WTC11 (cell line): ENCODE measurements at regions not wholly inside any gene's neighbourhood (a gene's known extent, or its start where the extent isn't known, plus 50 kb on each side); places are given as distances from the start of the nearest gene placed in this dataset.

Experiments
- ATAC-seq: fragments of 200-7000 bp; cut with Tn5 transposase; 2 replicates; pipeline ENCODE4 v1.10.0; 2021; ENCODE audit warnings: mild to moderate bottlenecking, moderate library complexity
- CTCF ChIA-PET: fragments of 300-600 bp; sonication (Branson Sonifier 250); formaldehyde crosslinking; loops from one replicate; lab custom pipeline; 2021; ENCODE audit warnings: antibody characterized with exemption; lab: Charles Lee
- POLR2A ChIA-PET: fragments of 350-600 bp; sonication (Branson Sonifier 250); formaldehyde crosslinking; loops from one replicate; lab custom pipeline; 2021; ENCODE audit warnings: antibody characterized with exemption; lab: Charles Lee
- DNase-seq: peaks from one replicate; pipeline ENCODE4 v3.0.0; 2021; ENCODE audit warnings: low spot score
- H3K27ac Mint-ChIP-seq: 2 replicates; pipeline ENCODE4 v1.8.0; 2021; ENCODE audit warnings: mixed read lengths
- H3K27me3 Mint-ChIP-seq: 2 replicates; pipeline ENCODE4 v1.8.0; 2021; ENCODE audit warnings: low read depth, mild to moderate bottlenecking, moderate library complexity, mixed read lengths
- H3K36me3 Mint-ChIP-seq: 2 replicates; pipeline ENCODE4 v1.8.0; 2021; ENCODE audit warnings: mixed read lengths
- H3K4me1 Mint-ChIP-seq: 2 replicates; pipeline ENCODE4 v1.8.0; 2022; ENCODE audit warnings: mixed read lengths
- H3K4me3 Mint-ChIP-seq: 2 replicates; pipeline ENCODE4 v1.8.0; 2021; ENCODE audit warnings: mild to moderate bottlenecking, moderate library complexity, mixed read lengths
- H3K9me3 Mint-ChIP-seq: 2 replicates; pipeline ENCODE4 v1.8.0; 2021; ENCODE audit warnings: mixed read lengths
- E2F4 ChIP-seq: sonication (generic); formaldehyde crosslinking; IDR thresholded peaks from 2 replicates; pipeline ENCODE4 v1.8.1; 2022; ENCODE audit warnings: low read depth, mild to moderate bottlenecking, moderate library complexity, missing genetic modification reagents, borderline replicate concordance
- EMX1 ChIP-seq: fragments of 250-450 bp; sonication (Bioruptor Pico); IDR thresholded peaks from 2 replicates; pipeline ENCODE4 v1.8.0; 2021; ENCODE audit warnings: mild to moderate bottlenecking
- GRHL2 ChIP-seq: fragments of 250-450 bp; sonication (Bioruptor Pico); IDR thresholded peaks from 2 replicates; pipeline ENCODE4 v1.8.0; 2022; ENCODE audit warnings: mild to moderate bottlenecking, moderate library complexity; ENCODE audit not compliant: insufficient replicate concordance, severe bottlenecking
- GTF2I ChIP-seq: fragments of 250-450 bp; sonication (Bioruptor Pico); conservative IDR thresholded peaks from 2 replicates; pipeline ENCODE4 v1.4.0; 2021; ENCODE audit warnings: mild to moderate bottlenecking
- HMGA2 ChIP-seq: fragments of 250-450 bp; sonication (Bioruptor Pico); IDR thresholded peaks from 2 replicates; pipeline ENCODE4 v1.4.0; 2021; ENCODE audit warnings: mild to moderate bottlenecking, moderate library complexity
- IRF2 ChIP-seq: sonication (generic); formaldehyde crosslinking; IDR thresholded peaks from 2 replicates; pipeline ENCODE4 v1.8.0; 2022; ENCODE audit warnings: low read depth, missing genetic modification reagents, borderline replicate concordance
- NFATC4 ChIP-seq: fragments of 250-450 bp; sonication (Bioruptor Pico); IDR thresholded peaks from 2 replicates; pipeline ENCODE4 v1.9.0; 2021; ENCODE audit warnings: mild to moderate bottlenecking
- NR2C2 ChIP-seq: sonication (generic); formaldehyde crosslinking; IDR thresholded peaks from 2 replicates; pipeline ENCODE4 v1.8.0; 2022; ENCODE audit warnings: mild to moderate bottlenecking, missing genetic modification reagents
- PRDM15 ChIP-seq: sonication (generic); formaldehyde crosslinking; IDR thresholded peaks from 2 replicates; pipeline ENCODE4 v1.8.0; 2022; ENCODE audit warnings: missing genetic modification reagents
- PREB ChIP-seq: sonication (generic); formaldehyde crosslinking; IDR thresholded peaks from 2 replicates; pipeline ENCODE4 v1.8.1; 2022; ENCODE audit warnings: mild to moderate bottlenecking, missing genetic modification reagents, moderate library complexity, borderline replicate concordance
- RELA ChIP-seq: sonication (generic); formaldehyde crosslinking; IDR thresholded peaks from 2 replicates; pipeline ENCODE4 v1.8.1; 2022; ENCODE audit warnings: missing genetic modification reagents, mild to moderate bottlenecking, borderline replicate concordance
- RORB ChIP-seq: fragments of 250-450 bp; sonication (Bioruptor Pico); IDR thresholded peaks from 2 replicates; pipeline ENCODE4 v1.9.0; 2021; ENCODE audit warnings: mild to moderate bottlenecking
- ZNF396 ChIP-seq: fragments of 250-450 bp; sonication (Bioruptor Pico); IDR thresholded peaks from 2 replicates; pipeline ENCODE4 v1.8.0; 2021; ENCODE audit warnings: mild to moderate bottlenecking, moderate library complexity, borderline replicate concordance
- ZNF416 ChIP-seq: fragments of 250-450 bp; sonication (Bioruptor Pico); IDR thresholded peaks from 2 replicates; pipeline ENCODE4 v1.9.0; 2021; ENCODE audit warnings: mild to moderate bottlenecking, inconsistent platforms
- TF ChIP-seq, protein P1 (sequence below): fragments of 250-450 bp; sonication (Bioruptor Pico); IDR thresholded peaks from 2 replicates; pipeline ENCODE4 v1.9.0; 2021; ENCODE audit warnings: mild to moderate bottlenecking, borderline replicate concordance
- TF ChIP-seq, protein P2 (sequence below): sonication (generic); formaldehyde crosslinking; IDR thresholded peaks from 2 replicates; pipeline ENCODE4 v1.8.0; 2022; ENCODE audit warnings: mild to moderate bottlenecking, missing genetic modification reagents
- TF ChIP-seq, protein P3 (sequence below): sonication (generic); formaldehyde crosslinking; IDR thresholded peaks from 2 replicates; pipeline ENCODE4 v1.8.0; 2022; ENCODE audit warnings: mild to moderate bottlenecking, missing genetic modification reagents

GRCh38 chr5:133825631-133826289, 142.7 kb downstream of the C5orf15 start:
- CTCF ChIA-PET, result no interaction called here
- TF ChIP-seq NR2C2 (CRISPR knock-in tag), result no peak
- no peak for TF ChIP-seq NFATC4 (CRISPR knock-in tag)
- TF ChIP-seq, protein P1, sequence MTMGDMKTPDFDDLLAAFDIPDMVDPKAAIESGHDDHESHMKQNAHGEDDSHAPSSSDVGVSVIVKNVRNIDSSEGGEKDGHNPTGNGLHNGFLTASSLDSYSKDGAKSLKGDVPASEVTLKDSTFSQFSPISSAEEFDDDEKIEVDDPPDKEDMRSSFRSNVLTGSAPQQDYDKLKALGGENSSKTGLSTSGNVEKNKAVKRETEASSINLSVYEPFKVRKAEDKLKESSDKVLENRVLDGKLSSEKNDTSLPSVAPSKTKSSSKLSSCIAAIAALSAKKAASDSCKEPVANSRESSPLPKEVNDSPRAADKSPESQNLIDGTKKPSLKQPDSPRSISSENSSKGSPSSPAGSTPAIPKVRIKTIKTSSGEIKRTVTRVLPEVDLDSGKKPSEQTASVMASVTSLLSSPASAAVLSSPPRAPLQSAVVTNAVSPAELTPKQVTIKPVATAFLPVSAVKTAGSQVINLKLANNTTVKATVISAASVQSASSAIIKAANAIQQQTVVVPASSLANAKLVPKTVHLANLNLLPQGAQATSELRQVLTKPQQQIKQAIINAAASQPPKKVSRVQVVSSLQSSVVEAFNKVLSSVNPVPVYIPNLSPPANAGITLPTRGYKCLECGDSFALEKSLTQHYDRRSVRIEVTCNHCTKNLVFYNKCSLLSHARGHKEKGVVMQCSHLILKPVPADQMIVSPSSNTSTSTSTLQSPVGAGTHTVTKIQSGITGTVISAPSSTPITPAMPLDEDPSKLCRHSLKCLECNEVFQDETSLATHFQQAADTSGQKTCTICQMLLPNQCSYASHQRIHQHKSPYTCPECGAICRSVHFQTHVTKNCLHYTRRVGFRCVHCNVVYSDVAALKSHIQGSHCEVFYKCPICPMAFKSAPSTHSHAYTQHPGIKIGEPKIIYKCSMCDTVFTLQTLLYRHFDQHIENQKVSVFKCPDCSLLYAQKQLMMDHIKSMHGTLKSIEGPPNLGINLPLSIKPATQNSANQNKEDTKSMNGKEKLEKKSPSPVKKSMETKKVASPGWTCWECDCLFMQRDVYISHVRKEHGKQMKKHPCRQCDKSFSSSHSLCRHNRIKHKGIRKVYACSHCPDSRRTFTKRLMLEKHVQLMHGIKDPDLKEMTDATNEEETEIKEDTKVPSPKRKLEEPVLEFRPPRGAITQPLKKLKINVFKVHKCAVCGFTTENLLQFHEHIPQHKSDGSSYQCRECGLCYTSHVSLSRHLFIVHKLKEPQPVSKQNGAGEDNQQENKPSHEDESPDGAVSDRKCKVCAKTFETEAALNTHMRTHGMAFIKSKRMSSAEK, result no peak
- TF ChIP-seq HMGA2 (CRISPR knock-in tag), result no peak
- no peak for TF ChIP-seq ZNF396 (CRISPR knock-in tag)
- no peak for TF ChIP-seq GRHL2 (CRISPR knock-in tag)
- TF ChIP-seq, protein P2, sequence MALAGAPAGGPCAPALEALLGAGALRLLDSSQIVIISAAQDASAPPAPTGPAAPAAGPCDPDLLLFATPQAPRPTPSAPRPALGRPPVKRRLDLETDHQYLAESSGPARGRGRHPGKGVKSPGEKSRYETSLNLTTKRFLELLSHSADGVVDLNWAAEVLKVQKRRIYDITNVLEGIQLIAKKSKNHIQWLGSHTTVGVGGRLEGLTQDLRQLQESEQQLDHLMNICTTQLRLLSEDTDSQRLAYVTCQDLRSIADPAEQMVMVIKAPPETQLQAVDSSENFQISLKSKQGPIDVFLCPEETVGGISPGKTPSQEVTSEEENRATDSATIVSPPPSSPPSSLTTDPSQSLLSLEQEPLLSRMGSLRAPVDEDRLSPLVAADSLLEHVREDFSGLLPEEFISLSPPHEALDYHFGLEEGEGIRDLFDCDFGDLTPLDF (CRISPR knock-in tag), result no peak
- no peak for TF ChIP-seq IRF2 (CRISPR knock-in tag)
- TF ChIP-seq GTF2I (CRISPR knock-in tag), result no peak
- no peak for TF ChIP-seq EMX1 (CRISPR knock-in tag)
- no peak for TF ChIP-seq PREB
- TF ChIP-seq ZNF416 (CRISPR knock-in tag), result no peak
- TF ChIP-seq E2F4 (CRISPR knock-in tag), result no peak
- no peak for TF ChIP-seq PRDM15
- TF ChIP-seq, protein P3, sequence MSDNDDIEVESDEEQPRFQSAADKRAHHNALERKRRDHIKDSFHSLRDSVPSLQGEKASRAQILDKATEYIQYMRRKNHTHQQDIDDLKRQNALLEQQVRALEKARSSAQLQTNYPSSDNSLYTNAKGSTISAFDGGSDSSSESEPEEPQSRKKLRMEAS, result no peak
- no peak for TF ChIP-seq RELA (CRISPR knock-in tag)
- no peak for TF ChIP-seq RORB (CRISPR knock-in tag)
- POLR2A ChIA-PET, result no interaction called here
- no peak overlapping the region for H3K27ac Mint-ChIP-seq
- ATAC-seq, result no peak
- H3K36me3 Mint-ChIP-seq, result no peaks in the 10 kb centered on the region
- H3K4me1 Mint-ChIP-seq, result no peaks in the 10 kb centered on the region
- H3K4me3 Mint-ChIP-seq, result no peak overlapping the region
- no peak for DNase-seq
- peaks cover 3% of the 10 kb centered on the region for H3K27me3 Mint-ChIP-seq
- peaks cover 3% of the 10 kb centered on the region for H3K9me3 Mint-ChIP-seq
